ENCODE measurements at regions not wholly inside any gene's neighbourhood (a gene's known extent, or its start where the extent isn't known, plus 50 kb on each side); places are given as distances from the start of the nearest gene placed in this dataset.

- WGBS (ENCODE audit: insufficient coverage): 93% methylated on average over 1 of the region's 5 CpGs
Observed at GRCh38 chr12:107349008-107349747, 255.8 kb upstream of the CRY1 start.

GRCh38 chr12:107349839-107350238 lies 256.5 kb upstream of the CRY1 start:
- H3K9me3 ChIP-seq (ENCODE audit: control insufficient read depth, insufficient read depth, low read length): no peaks in the 10 kb centered on the region
- no peak overlapping the region for H3K4me3 ChIP-seq (ENCODE audit: low read depth, low read length)
- H3K27me3 ChIP-seq (ENCODE audit: control insufficient read depth, insufficient read depth, low read length): no peaks in the 10 kb centered on the region
- H3K4me1 ChIP-seq (ENCODE audit: control insufficient read depth, insufficient read depth, low read length): peaks cover 5% of the 10 kb centered on the region
- no peak for DNase-seq (ENCODE audit: low read depth in 4 of 6, low spot score in 6 of 6)
- no CpG with 5 or more reads among the region's 2 CpGs for WGBS (ENCODE audit: insufficient coverage)
- H3K36me3 ChIP-seq (ENCODE audit: control insufficient read depth, insufficient read depth, low read length): no peaks in the 10 kb centered on the region
- H3K27ac ChIP-seq (ENCODE audit: low read depth, low read length): no peak overlapping the region

More at GRCh38 chr12:107349008-107349747, 255.8 kb upstream of the CRY1 start:
- Histone ChIP-seq H3K36me3 (ENCODE audit: control insufficient read depth, insufficient read depth, low read length) (no peaks in the 10 kb centered on the region), H3K27me3 (ENCODE audit: control insufficient read depth, insufficient read depth, low read length) (no peaks in the 10 kb centered on the region), H3K4me1 (ENCODE audit: control insufficient read depth, insufficient read depth, low read length) (peaks cover 5% of the 10 kb centered on the region), H3K9me3 (ENCODE audit: control insufficient read depth, insufficient read depth, low read length) (no peaks in the 10 kb centered on the region), H3K4me3 (ENCODE audit: low read depth, low read length) (no peak overlapping the region), H3K27ac (ENCODE audit: low read depth, low read length) (no peak overlapping the region)
- peak in 3 of 6 donors; percentile 11 to 65 (median 62) for DNase-seq (ENCODE audit: low read depth in 4 of 6, low spot score in 6 of 6)

DNA sequence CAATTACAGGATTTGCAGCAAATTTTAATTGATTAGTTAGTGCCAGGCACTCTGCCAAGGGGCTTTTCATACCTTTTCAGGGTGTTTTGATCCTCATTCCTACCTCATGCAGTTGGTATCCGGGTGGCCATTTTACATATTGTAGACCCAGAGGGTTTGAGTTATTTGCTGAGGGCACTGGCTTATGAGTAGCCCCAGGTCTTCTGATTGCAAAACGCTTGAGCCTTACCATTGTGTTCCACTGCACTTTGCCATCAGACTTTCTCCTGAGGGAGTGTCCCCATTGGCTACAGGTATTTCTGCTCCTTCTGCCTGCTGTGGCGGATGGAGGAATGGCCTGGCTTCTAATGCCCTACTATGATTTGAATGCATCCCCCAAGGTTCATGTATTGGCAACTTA lies 257.8 kb upstream of the CRY1 start:
- Histone ChIP-seq H3K4me3 (ENCODE audit: low read depth, low read length) (no peak overlapping the region), H3K36me3 (ENCODE audit: control insufficient read depth, insufficient read depth, low read length) (no peaks in the 10 kb centered on the region), H3K27me3 (ENCODE audit: control insufficient read depth, insufficient read depth, low read length) (peaks cover 1% of the 10 kb centered on the region), H3K27ac (ENCODE audit: low read depth, low read length) (no peak overlapping the region), H3K4me1 (ENCODE audit: control insufficient read depth, insufficient read depth, low read length) (peaks cover 5% of the 10 kb centered on the region), H3K9me3 (ENCODE audit: control insufficient read depth, insufficient read depth, low read length) (no peaks in the 10 kb centered on the region)
- WGBS (ENCODE audit: insufficient coverage): 80% methylated on average over 2 of the region's 3 CpGs
- DNase-seq (ENCODE audit: low read depth in 4 of 6, low spot score in 6 of 6): no peak

DNA sequence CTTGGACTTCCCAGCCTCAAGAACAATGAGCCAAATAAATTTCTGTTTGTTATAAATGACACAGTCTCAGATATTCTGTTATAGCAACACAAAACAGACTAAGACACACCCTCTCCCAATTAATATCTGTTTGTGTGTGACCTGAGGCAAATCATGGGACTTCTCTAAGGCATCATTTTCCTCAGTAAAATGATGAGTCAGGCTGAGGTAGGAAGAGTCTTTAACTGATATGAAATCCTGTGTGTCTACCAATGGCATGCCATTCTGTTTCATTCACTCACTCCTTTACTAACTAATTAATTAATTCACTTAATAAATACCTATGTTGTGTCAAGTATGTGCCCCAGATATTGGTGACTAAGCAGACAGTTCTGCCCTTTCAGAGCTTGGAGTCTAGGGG lies 258.4 kb upstream of the CRY1 start:
- Histone ChIP-seq H3K4me3 (ENCODE audit: low read depth, low read length) (no peak overlapping the region), H3K27me3 (ENCODE audit: control insufficient read depth, insufficient read depth, low read length) (peaks cover 2% of the 10 kb centered on the region), H3K9me3 (ENCODE audit: control insufficient read depth, insufficient read depth, low read length) (no peaks in the 10 kb centered on the region), H3K4me1 (ENCODE audit: control insufficient read depth, insufficient read depth, low read length) (peaks cover 5% of the 10 kb centered on the region), H3K36me3 (ENCODE audit: control insufficient read depth, insufficient read depth, low read length) (no peaks in the 10 kb centered on the region), H3K27ac (ENCODE audit: low read depth, low read length) (no peak overlapping the region)
- DNase-seq (ENCODE audit: low read depth in 4 of 6, low spot score in 6 of 6): no peak

DNA sequence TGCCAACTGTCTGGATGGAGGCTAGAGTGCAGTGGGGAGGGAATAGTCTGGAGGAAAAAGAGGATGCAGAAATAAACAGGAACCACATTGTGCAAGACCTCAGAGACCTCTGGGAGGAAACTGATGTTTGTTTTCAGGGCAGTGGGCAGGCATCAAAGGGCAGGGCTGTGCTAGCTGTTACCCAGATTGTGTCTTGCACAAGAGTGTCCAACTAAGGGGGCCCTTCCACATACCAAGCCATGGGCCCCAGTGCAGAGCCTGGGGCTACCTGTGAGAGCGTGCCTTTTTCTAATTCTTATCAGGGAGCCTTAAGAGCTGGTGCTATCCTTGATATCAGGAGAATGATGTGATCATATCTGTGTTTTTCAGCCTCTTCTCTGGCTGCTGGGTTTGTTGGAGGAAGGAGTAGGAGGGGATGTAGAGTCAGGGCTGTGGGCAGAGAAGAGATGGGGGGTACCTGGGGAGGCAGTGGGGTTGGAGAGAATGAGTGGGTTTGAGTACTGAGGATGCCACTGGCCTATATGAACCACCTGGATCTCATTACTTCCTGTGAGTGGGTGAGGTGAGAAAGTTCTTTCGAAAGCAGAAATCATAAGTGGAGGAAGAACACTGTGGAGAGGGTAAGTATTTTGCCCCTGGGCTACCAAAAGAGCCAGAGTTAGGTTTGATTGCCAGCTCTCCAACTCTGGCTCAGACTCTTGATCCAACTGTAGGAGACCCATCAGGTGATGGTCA lies 259.2 kb upstream of the CRY1 start:
- Histone ChIP-seq H3K4me1 (ENCODE audit: control insufficient read depth, insufficient read depth, low read length) (peaks cover 5% of the 10 kb centered on the region), H3K36me3 (ENCODE audit: control insufficient read depth, insufficient read depth, low read length) (no peaks in the 10 kb centered on the region), H3K27me3 (ENCODE audit: control insufficient read depth, insufficient read depth, low read length) (peaks cover 2% of the 10 kb centered on the region), H3K27ac (ENCODE audit: low read depth, low read length) (no peak overlapping the region), H3K4me3 (ENCODE audit: low read depth, low read length) (no peak overlapping the region), H3K9me3 (ENCODE audit: control insufficient read depth, insufficient read depth, low read length) (no peaks in the 10 kb centered on the region)
- WGBS (ENCODE audit: insufficient coverage): 76% methylated on average over 2 of the region's 2 CpGs
- no peak for DNase-seq (ENCODE audit: low read depth in 4 of 6, low spot score in 6 of 6)

DNA sequence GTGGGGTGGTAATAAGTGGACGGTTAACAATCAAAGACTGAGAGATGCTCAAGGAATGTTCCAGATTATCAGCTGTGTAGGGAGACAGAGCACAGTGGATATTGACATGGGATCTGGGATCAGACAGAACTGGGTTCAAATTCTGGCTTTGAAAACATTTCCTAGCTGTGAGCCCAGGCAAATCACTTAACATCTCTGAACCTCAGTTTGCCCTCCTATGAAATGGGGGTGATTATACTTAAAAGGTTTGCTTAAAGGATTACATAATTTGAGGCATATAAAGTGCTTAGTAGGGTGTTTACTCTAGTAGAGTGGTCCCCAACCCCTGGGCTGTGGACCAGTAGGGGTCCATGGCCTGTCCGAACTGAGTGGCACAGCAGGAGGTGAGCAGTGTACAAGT lies 260.0 kb upstream of the CRY1 start:
- Histone ChIP-seq H3K9me3 (ENCODE audit: control insufficient read depth, insufficient read depth, low read length) (no peaks in the 10 kb centered on the region), H3K36me3 (ENCODE audit: control insufficient read depth, insufficient read depth, low read length) (no peaks in the 10 kb centered on the region), H3K4me3 (ENCODE audit: low read depth, low read length) (no peak overlapping the region), H3K27me3 (ENCODE audit: control insufficient read depth, insufficient read depth, low read length) (peaks cover 2% of the 10 kb centered on the region), H3K27ac (ENCODE audit: low read depth, low read length) (no peak overlapping the region), H3K4me1 (ENCODE audit: control insufficient read depth, insufficient read depth, low read length) (peaks cover 5% of the 10 kb centered on the region)
- WGBS (ENCODE audit: insufficient coverage): 100% methylated on average over 2 of the region's 2 CpGs
- DNase-seq (ENCODE audit: low read depth in 4 of 6, low spot score in 6 of 6): no peak

- 75% methylated on average over 9 of the region's 10 CpGs for WGBS (ENCODE audit: insufficient coverage)
- Histone ChIP-seq H3K36me3 (ENCODE audit: control insufficient read depth, insufficient read depth, low read length) (no peaks in the 10 kb centered on the region), H3K4me3 (ENCODE audit: low read depth, low read length) (no peak overlapping the region), H3K27ac (ENCODE audit: low read depth, low read length) (no peak overlapping the region), H3K4me1 (ENCODE audit: control insufficient read depth, insufficient read depth, low read length) (no peaks in the 10 kb centered on the region), H3K27me3 (ENCODE audit: control insufficient read depth, insufficient read depth, low read length) (peaks cover 2% of the 10 kb centered on the region), H3K9me3 (ENCODE audit: control insufficient read depth, insufficient read depth, low read length) (no peaks in the 10 kb centered on the region)
- no peak for DNase-seq (ENCODE audit: low read depth in 4 of 6, low spot score in 6 of 6)
Observed at GRCh38 chr12:107355004-107355565, 261.7 kb upstream of the CRY1 start.

GRCh38 chr12:107355612-107356011 lies 262.3 kb upstream of the CRY1 start:
- Histone ChIP-seq H3K27ac (ENCODE audit: low read depth, low read length) (no peak overlapping the region), H3K4me1 (ENCODE audit: control insufficient read depth, insufficient read depth, low read length) (no peaks in the 10 kb centered on the region), H3K27me3 (ENCODE audit: control insufficient read depth, insufficient read depth, low read length) (peaks cover 2% of the 10 kb centered on the region), H3K9me3 (ENCODE audit: control insufficient read depth, insufficient read depth, low read length) (no peaks in the 10 kb centered on the region), H3K4me3 (ENCODE audit: low read depth, low read length) (no peak overlapping the region), H3K36me3 (ENCODE audit: control insufficient read depth, insufficient read depth, low read length) (no peaks in the 10 kb centered on the region)
- no CpG with 5 or more reads among the region's 1 CpG for WGBS (ENCODE audit: insufficient coverage)
- no peak for DNase-seq (ENCODE audit: low read depth in 4 of 6, low spot score in 6 of 6)

GRCh38 chr12:107356266-107356936 lies 263.1 kb upstream of the CRY1 start:
- peak in 1 of 6 donors; percentile 8 for DNase-seq (ENCODE audit: low read depth in 4 of 6, low spot score in 6 of 6)
- Histone ChIP-seq H3K27me3 (ENCODE audit: control insufficient read depth, insufficient read depth, low read length) (peaks cover 2% of the 10 kb centered on the region), H3K9me3 (ENCODE audit: control insufficient read depth, insufficient read depth, low read length) (no peaks in the 10 kb centered on the region), H3K4me1 (ENCODE audit: control insufficient read depth, insufficient read depth, low read length) (no peaks in the 10 kb centered on the region), H3K4me3 (ENCODE audit: low read depth, low read length) (no peak overlapping the region), H3K36me3 (ENCODE audit: control insufficient read depth, insufficient read depth, low read length) (no peaks in the 10 kb centered on the region), H3K27ac (ENCODE audit: low read depth, low read length) (no peak overlapping the region)
- WGBS (ENCODE audit: insufficient coverage): 88% methylated on average over 2 of the region's 7 CpGs

Measured in spinal cord (tissue), 9 donors.